AG20443 (cell line): ENCODE measurements at regions not wholly inside any gene's neighbourhood (a gene's known extent, or its start where the extent isn't known, plus 50 kb on each side); places are given as distances from the start of the nearest gene placed in this dataset.

Source experiments
- DNase-seq: peaks from one replicate; pipeline ENCODE4 v3.0.0; 2012; ENCODE audit warnings: low spot score, mixed read lengths

DNA sequence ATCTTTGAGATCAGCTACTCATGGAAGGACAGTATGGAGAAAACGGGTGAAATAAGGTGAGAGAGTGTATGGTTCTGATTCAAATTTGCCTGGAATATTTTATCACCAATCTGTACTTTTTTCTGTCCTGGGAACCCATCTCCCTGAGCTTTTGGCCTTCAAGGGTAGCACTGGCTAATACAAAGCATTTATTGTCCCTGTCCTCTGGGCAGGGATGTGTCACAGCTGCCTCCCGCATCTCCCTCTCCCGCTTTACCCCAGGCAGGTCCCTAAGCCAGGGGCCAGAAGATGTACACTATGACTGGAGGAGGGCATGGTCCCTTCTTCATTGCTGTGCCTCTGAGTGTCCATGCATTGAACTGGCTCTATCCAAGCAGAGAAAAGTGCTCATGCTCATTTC is 201.7 kb upstream of the CHRNA7 start:
- DNase-seq = no peak

DNA sequence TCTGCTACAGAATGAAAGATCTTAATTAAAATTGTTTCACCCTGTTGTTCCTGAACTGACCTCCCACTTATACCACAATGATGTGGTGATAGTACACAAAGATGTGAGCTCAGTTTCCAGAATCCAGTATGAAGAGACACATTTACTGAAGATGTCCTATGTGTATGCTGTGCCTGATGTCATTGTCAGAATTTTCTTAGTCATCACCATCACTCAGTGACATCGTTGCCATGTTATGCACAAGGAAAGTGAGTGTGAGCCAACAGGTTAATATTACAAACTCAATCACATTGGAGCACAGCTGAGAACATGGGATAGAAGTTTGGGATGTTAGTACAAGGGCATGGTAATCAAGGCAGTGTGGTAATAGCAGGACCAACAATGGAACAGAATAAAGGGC is 199.7 kb upstream of the CHRNA7 start:
- no peak for DNase-seq

DNA sequence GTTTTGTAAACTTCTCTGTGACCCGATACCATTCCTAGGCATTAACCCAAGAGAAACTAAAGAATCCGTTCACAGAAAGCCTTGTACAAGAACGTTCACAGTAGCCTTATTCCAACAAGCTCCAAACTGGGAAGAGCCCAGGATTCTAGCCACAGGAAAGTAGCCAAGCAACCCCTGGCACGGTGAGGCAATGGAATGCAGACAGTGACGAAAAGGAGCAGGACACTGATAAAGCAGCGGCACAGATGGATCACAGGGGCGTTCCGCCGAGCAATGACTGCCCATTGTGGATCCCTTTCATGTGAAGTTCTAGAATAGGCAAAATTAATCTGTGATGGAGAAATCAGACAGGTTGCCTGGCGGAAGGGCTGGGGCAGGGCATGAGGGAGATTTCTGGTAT is 198.7 kb upstream of the CHRNA7 start:
- DNase-seq = no peak

- DNase-seq = no peak
Observed at GRCh38 chr15:31834654-31835053, 195.7 kb upstream of the CHRNA7 start.

GRCh38 chr15:31839388-31839787 is 190.9 kb upstream of the CHRNA7 start:
- no peak for DNase-seq

DNA sequence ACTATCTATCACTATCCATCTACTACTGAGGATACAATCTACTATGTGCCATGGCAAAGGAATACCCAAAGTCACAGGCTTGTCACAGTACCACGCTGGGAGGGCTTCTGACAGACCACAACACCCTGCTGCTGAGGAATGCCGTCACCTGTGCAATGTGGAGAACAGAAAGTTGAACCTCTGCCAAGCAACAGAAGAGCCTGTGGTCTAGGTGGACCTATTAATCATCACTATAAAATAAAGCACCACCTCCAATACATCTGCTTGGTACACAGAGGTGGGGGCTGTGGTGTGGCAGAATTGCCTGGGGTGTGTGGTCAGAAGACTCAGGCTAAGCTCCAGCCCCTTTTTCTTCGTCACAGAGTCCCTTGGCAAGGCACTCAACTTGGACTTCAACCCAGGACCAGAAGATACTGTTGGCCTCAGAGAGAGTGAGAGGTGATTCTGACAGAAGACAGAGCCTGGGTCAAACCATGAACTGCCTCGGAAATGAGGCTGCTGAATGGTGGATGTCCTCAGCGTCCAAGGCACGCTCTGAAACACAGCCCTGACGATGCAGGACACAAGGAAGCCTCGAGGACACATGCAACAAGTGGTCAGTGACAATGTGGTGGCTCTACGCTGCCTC is 189.4 kb upstream of the CHRNA7 start:
- DNase-seq = no peak

DNA sequence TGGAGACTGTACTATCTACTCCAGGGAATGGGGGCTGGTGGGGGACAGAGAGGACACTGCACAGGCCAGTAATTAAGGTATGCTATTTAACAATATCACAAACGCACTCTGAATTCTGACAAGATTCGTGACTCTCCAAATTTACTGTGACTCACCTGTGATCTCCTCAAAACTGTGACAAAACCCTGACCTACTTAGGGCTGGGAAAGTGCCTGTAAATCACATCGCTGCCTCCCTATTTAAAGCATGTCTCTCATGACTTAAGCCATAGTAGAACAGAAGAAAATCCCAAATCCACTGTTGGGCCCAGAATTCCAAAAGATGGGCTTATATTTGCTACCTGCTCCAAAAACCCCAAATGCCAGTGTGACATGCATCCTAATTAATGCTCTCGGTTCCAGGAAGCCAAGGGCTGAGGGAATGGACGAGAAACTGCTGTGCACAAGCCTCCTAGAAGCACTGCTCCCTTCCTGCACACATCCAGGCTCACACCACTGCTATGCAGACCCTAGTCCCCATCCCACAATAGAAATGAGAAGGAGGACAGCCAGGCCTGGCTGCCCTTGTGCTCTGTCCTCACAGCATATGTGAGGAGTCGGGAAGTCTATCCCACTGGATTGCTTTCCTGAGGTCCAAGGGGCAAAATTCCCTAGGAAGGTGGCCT is 187.7 kb upstream of the CHRNA7 start:
- DNase-seq = no peak

GRCh38 chr15:31843426-31844055 is 186.8 kb upstream of the CHRNA7 start:
- no peak for DNase-seq

GRCh38 chr15:31845791-31846190 is 184.5 kb upstream of the CHRNA7 start:
- no peak for DNase-seq

DNA sequence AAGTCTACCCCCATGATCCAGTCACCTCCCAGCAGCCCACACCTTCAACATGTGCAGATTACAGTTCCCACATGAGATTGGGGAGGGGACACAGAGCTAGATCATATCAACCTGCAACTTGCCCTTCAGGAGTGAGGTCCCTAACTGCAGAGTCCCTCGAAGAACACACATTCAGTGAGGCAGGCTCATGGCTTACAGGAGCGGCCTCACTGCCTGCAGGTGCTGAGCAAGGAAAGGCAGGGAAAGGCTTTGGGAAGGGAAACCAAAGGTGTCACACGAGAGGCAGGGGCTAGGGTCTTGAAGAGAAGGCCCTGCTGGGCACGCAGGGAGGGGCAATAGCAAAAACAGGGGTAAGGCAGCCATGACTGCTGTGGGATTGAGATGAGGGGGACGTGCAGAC is 182.4 kb upstream of the CHRNA7 start:
- no peak for DNase-seq

GRCh38 chr15:31848621-31849020 is 181.7 kb upstream of the CHRNA7 start:
- DNase-seq = no peak

DNA sequence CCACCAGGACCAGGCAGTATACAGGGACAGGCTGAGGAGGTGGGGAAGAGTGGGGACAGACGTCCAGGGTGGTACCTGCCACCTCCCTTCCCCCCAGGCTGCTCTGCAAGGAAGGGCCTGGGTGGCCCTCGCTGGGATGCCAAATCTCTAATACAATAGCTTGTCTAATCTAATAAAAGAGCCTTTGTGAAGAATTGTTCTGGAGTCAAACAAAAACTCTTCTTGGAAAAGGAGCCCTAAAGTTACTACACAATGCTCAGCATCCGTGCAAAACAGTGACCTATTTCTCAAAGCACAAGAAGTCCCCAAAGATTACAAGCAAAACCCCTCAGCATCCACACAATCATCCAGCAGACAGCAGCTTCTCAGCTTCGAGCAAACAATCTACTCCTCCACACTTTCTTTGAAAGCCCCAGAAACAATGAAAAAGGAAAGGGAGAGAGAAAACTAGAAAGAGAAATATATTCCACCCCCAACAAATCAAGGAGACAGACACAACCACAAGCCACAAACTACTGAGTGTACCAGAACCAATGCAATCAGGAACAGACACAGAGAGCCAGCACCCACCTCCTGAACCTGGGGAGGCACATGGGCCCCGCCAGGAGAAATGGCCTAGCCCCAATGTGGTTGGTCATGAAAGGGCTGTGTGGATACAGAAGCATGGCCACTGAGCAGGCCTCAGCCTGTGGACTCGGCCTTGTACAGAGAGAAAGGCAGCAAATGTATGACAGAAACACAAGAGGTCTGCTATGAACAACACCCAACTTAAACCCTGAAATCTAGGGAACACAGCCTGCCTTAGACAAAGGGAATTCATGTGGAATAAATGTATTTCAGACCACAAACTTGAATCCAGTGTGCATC is 177.1 kb upstream of the CHRNA7 start:
- no peak for DNase-seq

DNA sequence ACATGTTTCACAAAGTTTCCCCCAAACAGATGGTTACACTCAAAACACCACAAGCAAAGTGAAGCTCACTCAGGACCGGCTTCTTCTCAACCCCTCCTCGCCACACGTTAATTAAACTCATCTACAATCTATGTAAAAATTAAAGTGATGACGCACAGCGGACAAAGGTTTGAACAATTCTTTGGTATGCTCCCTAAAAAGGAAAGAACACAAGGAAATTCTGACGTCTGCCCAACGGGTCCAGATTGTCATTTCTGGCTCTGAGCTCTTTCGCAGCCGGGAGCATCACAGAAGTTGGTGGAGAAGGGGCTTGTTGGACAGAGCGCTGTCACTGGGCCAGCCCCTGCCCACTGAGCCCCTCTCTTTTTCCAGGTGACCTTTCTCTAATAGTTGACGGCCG is 173.7 kb upstream of the CHRNA7 start:
- no peak for DNase-seq

DNA sequence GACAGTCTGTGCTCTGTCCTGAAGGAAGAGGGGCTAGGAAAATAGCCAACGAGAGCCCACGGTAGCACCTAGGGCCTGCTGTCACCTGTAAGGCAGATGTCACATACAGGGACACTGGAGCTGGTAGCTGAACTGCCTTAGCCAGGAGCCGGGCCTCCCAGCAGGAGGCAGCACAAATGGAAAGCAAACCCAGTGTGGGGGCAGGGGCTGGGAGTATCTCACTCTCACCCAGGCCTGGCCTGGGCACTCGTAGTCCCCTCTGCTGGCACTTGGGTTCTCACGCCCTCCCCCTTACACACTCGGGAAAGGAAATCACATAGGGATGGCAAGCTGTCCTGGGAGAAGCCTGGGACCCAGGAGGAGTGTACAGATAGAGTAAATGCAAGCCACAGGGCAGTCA is 173.1 kb upstream of the CHRNA7 start:
- DNase-seq = no peak

DNA sequence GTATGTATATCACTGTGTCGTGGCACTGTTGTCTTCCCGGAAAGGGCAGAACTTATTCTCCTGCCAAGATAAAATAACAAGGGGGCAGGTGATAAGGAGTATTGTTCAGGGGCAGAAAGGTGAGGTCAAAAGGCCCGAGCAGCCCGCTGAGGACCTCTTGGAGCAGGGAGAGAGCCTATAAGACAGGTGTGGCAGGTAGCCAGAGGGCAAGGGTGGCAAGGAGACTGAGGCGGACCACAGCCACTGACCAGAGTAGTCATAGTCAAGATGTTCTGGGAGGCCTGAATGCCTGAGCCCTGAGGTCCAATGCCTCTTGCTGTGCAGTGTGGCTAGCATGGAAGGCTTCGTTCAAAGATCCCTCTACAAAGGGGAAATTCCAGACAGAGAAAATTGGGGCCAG is 172.3 kb upstream of the CHRNA7 start:
- DNase-seq = no peak

- no peak for DNase-seq
Observed at GRCh38 chr15:31866248-31866647, 164.1 kb upstream of the CHRNA7 start.

- peak; percentile 53 for DNase-seq
Observed at GRCh38 chr15:31867536-31868442, 162.5 kb upstream of the CHRNA7 start.

- peak; percentile 22 for DNase-seq
Observed at GRCh38 chr15:31869686-31870307, 160.5 kb upstream of the CHRNA7 start.

GRCh38 chr15:31870328-31871165 is 159.8 kb upstream of the CHRNA7 start, which contains the start of gene OTUD7A:
TSS of gene OTUD7A (minus strand) at chr15:31870673.
- peak; percentile 98 for DNase-seq
